GM23338 (cell line): ENCODE measurements at regions not wholly inside any gene's neighbourhood (a gene's known extent, or its start where the extent isn't known, plus 50 kb on each side); places are given as distances from the start of the nearest gene placed in this dataset.

ENCODE experiments used
- ATAC-seq: fragments of 200-7000 bp; cut with Tn5 transposase; 3 replicates; pipeline ENCODE4 v1.9.1; 2020
- DNase-seq: peaks from one replicate; pipeline ENCODE4 v3.0.0-alpha.2; 2015; ENCODE audit warnings: low spot score
- H2AFZ ChIP-seq: fragments of 200-600 bp; sonication (generic); 2 replicates; pipeline ENCODE4 v1.8.0; 2016; ENCODE audit warnings: antibody characterized with exemption, mild to moderate bottlenecking, moderate library complexity
- H3F3A ChIP-seq: fragments of 200-600 bp; sonication (generic); replicated peaks from 2 replicates; pipeline ENCODE4 v1.8.0; 2017; ENCODE audit warnings: antibody characterized with exemption, mixed run types, low read depth
- H3K27ac ChIP-seq: fragments of 200-600 bp; sonication (generic); 2 replicates; pipeline ENCODE4 v1.6.1; 2016; ENCODE audit warnings: low read depth
- H3K27me3 ChIP-seq: fragments of 200-600 bp; sonication (generic); 2 replicates; pipeline ENCODE4 v1.8.0; 2016; ENCODE audit warnings: mild to moderate bottlenecking, mixed run types, moderate library complexity; ENCODE audit not compliant: insufficient read depth
- H3K36me3 ChIP-seq: fragments of 200-600 bp; sonication (generic); 2 replicates; pipeline ENCODE4 v1.8.0; 2016; ENCODE audit warnings: mild to moderate bottlenecking; ENCODE audit not compliant: insufficient read depth
- H3K4me1 ChIP-seq: fragments of 200-600 bp; sonication (generic); 2 replicates; pipeline ENCODE4 v1.8.0; 2016; ENCODE audit warnings: mild to moderate bottlenecking, moderate library complexity; ENCODE audit not compliant: insufficient read depth
- H3K4me2 ChIP-seq: fragments of 200-600 bp; sonication (generic); 2 replicates; pipeline ENCODE4 v1.7.1; 2017; ENCODE audit warnings: mixed run types
- H3K4me3 ChIP-seq: fragments of 200-600 bp; sonication (generic); 2 replicates; pipeline ENCODE4 v1.6.1; 2016; ENCODE audit warnings: mixed run types
- H3K79me2 ChIP-seq: fragments of 200-600 bp; sonication (generic); replicated peaks from 2 replicates; pipeline ENCODE4 v1.8.0; 2017; ENCODE audit warnings: mild to moderate bottlenecking; ENCODE audit not compliant: insufficient read depth
- H3K9me2 ChIP-seq: fragments of 200-600 bp; sonication (generic); 2 replicates; pipeline ENCODE4 v1.8.0; 2017; ENCODE audit not compliant: insufficient read depth
- H4K20me1 ChIP-seq: fragments of 200-600 bp; sonication (generic); replicated peaks from 2 replicates; pipeline ENCODE4 v1.8.0; 2017; ENCODE audit warnings: mild to moderate bottlenecking; ENCODE audit not compliant: insufficient read depth
- H3K27ac Mint-ChIP-seq: 2 replicates; pipeline ENCODE4 v1.8.0; 2020; ENCODE audit warnings: inconsistent platforms, mild to moderate bottlenecking, moderate library complexity, mixed read lengths
- H3K27me3 Mint-ChIP-seq: 3 replicates; pipeline ENCODE4 v1.8.0; 2022; ENCODE audit warnings: low read depth, mild to moderate bottlenecking, moderate library complexity, mixed read lengths, inconsistent platforms; ENCODE audit not compliant: insufficient read depth, poor library complexity
- H3K36me3 Mint-ChIP-seq: 3 replicates; pipeline ENCODE4 v1.8.0; 2021; ENCODE audit warnings: low read depth, mild to moderate bottlenecking, inconsistent platforms, moderate library complexity, mixed read lengths
- H3K4me1 Mint-ChIP-seq: 3 replicates; pipeline ENCODE4 v1.8.0; 2020; ENCODE audit warnings: mild to moderate bottlenecking, inconsistent platforms, mixed read lengths
- H3K4me3 Mint-ChIP-seq: 3 replicates; pipeline ENCODE4 v1.8.0; 2021; ENCODE audit warnings: moderate library complexity, mild to moderate bottlenecking, inconsistent platforms, mixed read lengths
- H3K9me3 Mint-ChIP-seq: 3 replicates; pipeline ENCODE4 v1.8.0; 2020; ENCODE audit warnings: moderate library complexity, mild to moderate bottlenecking, inconsistent platforms, mixed read lengths
- CREB1 ChIP-seq: fragments of 250-450 bp; sonication (Bioruptor Pico); IDR thresholded peaks from 2 replicates; pipeline ENCODE4 v1.5.0; 2020; ENCODE audit warnings: low read depth, mild to moderate bottlenecking, moderate library complexity
- EZH2 ChIP-seq: fragments of 200-600 bp; sonication (generic); IDR thresholded peaks from one replicate; pipeline ENCODE4 v1.8.0; 2017; ENCODE audit warnings: antibody characterized with exemption, mild to moderate bottlenecking, low read depth; ENCODE audit not compliant: unreplicated experiment
- EZH2phosphoT487 ChIP-seq: fragments of 200-600 bp; sonication (generic); IDR thresholded peaks from one replicate; pipeline ENCODE4 v1.8.1; 2018; ENCODE audit warnings: antibody characterized with exemption; ENCODE audit not compliant: unreplicated experiment
- JUNB ChIP-seq: IDR thresholded peaks from one replicate; pipeline ENCODE4 v1.6.1; 2016; ENCODE audit warnings: antibody characterized with exemption; ENCODE audit not compliant: unreplicated experiment
- NANOG ChIP-seq: IDR thresholded peaks from 2 replicates; pipeline ENCODE4 v1.6.1; 2016; ENCODE audit warnings: antibody characterized with exemption, borderline replicate concordance
- POLR2AphosphoS5 ChIP-seq: IDR thresholded peaks from 2 replicates; pipeline ENCODE4 v1.6.1; 2016; ENCODE audit warnings: antibody characterized with exemption, low read depth
- STAT1 ChIP-seq: IDR thresholded peaks from one replicate; pipeline ENCODE4 v1.6.1; 2016; ENCODE audit warnings: antibody characterized with exemption; ENCODE audit not compliant: unreplicated experiment
- ZNF114 ChIP-seq: fragments of 250-450 bp; sonication (Bioruptor Pico); IDR thresholded peaks from 2 replicates; pipeline ENCODE4 v1.5.0; 2020; ENCODE audit warnings: mild to moderate bottlenecking, moderate library complexity
- ZNF331 ChIP-seq: fragments of 250-450 bp; sonication (Bioruptor Pico); IDR thresholded peaks from 2 replicates; pipeline ENCODE4 v1.5.0; 2020; ENCODE audit warnings: low read depth, mild to moderate bottlenecking, moderate library complexity
- TF ChIP-seq, protein P1 (sequence below): fragments of 250-450 bp; sonication (Bioruptor Pico); IDR thresholded peaks from 2 replicates; pipeline ENCODE4 v1.5.0; 2020; ENCODE audit warnings: mild to moderate bottlenecking, moderate library complexity
- TF ChIP-seq, protein P2 (sequence below): IDR thresholded peaks from 2 replicates; pipeline ENCODE4 v1.6.1; 2016; ENCODE audit warnings: antibody characterized with exemption
- TF ChIP-seq, protein P3 (sequence below): IDR thresholded peaks from one replicate; pipeline ENCODE4 v1.6.1; 2018; ENCODE audit warnings: antibody characterized with exemption; ENCODE audit not compliant: unreplicated experiment
- TF ChIP-seq, protein P4 (sequence below), 2 experiments: fragments of 200-600 bp in 1 of 2; sonication (generic) in 1 of 2; conservative IDR thresholded peaks; 2 replicates each; pipeline versions ENCODE4 v1.5.1 to v1.6.1; 2016 to 2017; ENCODE audit warnings: antibody characterized with exemption in 2 of 2, low read depth in 2 of 2, mild to moderate bottlenecking in 2 of 2, moderate library complexity in 1 of 2

DNA sequence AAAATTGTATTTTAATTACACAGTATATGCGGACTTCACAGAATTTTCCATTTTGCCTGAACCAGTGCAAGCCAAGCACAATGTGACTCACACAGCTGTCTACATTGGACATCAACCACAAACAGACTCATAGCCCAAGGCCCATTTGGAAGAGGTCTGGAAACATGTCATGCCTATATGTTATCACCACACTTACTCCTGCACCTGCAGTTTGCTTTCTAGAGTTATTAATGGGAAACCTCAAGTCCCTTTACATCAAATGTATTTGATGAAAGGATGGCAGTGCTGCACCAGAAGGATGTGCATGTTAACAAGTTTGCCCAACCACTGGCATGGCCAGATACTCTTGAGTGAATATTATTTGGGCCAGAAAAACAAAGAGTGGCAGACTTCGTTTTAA, 548.9 kb upstream of the CDH2 start:
- Mint-ChIP-seq H3K4me3 (no peak overlapping the region), H3K27me3 (no peaks in the 10 kb centered on the region), H3K9me3 (no peaks in the 10 kb centered on the region), H3K36me3 (no peaks in the 10 kb centered on the region), H3K4me1 (no peaks in the 10 kb centered on the region), H3K27ac (no peak overlapping the region)
- ATAC-seq (no peak), DNase-seq (no peak)
- Histone ChIP-seq H3K27ac (no peak overlapping the region), H3K4me2 (no peak overlapping the region), H4K20me1 (no peaks in the 10 kb centered on the region), H3K36me3 (no peaks in the 10 kb centered on the region; the same call in 1 of the 2 replicates), H2AFZ (no peak overlapping the region), H3K9me2 (peaks cover 5% of the 10 kb centered on the region; the same call in 1 of the 2 replicates), H3K4me1 (no peaks in the 10 kb centered on the region), H3K4me3 (no peak overlapping the region), H3K79me2 (no peaks in the 10 kb centered on the region), H3F3A (no peaks in the 10 kb centered on the region), H3K27me3 (no peaks in the 10 kb centered on the region)
- TF ChIP-seq ZNF114 (CRISPR knock-in tag) (no peak), POLR2AphosphoS5 (no peak), CREB1 (CRISPR knock-in tag) (no peak), ZNF331 (CRISPR knock-in tag) (no peak), JUNB (no peak), NANOG (no peak), EZH2phosphoT487 (no peak), STAT1 (no peak), EZH2 (no peak)
- TF ChIP-seq, protein P1, sequence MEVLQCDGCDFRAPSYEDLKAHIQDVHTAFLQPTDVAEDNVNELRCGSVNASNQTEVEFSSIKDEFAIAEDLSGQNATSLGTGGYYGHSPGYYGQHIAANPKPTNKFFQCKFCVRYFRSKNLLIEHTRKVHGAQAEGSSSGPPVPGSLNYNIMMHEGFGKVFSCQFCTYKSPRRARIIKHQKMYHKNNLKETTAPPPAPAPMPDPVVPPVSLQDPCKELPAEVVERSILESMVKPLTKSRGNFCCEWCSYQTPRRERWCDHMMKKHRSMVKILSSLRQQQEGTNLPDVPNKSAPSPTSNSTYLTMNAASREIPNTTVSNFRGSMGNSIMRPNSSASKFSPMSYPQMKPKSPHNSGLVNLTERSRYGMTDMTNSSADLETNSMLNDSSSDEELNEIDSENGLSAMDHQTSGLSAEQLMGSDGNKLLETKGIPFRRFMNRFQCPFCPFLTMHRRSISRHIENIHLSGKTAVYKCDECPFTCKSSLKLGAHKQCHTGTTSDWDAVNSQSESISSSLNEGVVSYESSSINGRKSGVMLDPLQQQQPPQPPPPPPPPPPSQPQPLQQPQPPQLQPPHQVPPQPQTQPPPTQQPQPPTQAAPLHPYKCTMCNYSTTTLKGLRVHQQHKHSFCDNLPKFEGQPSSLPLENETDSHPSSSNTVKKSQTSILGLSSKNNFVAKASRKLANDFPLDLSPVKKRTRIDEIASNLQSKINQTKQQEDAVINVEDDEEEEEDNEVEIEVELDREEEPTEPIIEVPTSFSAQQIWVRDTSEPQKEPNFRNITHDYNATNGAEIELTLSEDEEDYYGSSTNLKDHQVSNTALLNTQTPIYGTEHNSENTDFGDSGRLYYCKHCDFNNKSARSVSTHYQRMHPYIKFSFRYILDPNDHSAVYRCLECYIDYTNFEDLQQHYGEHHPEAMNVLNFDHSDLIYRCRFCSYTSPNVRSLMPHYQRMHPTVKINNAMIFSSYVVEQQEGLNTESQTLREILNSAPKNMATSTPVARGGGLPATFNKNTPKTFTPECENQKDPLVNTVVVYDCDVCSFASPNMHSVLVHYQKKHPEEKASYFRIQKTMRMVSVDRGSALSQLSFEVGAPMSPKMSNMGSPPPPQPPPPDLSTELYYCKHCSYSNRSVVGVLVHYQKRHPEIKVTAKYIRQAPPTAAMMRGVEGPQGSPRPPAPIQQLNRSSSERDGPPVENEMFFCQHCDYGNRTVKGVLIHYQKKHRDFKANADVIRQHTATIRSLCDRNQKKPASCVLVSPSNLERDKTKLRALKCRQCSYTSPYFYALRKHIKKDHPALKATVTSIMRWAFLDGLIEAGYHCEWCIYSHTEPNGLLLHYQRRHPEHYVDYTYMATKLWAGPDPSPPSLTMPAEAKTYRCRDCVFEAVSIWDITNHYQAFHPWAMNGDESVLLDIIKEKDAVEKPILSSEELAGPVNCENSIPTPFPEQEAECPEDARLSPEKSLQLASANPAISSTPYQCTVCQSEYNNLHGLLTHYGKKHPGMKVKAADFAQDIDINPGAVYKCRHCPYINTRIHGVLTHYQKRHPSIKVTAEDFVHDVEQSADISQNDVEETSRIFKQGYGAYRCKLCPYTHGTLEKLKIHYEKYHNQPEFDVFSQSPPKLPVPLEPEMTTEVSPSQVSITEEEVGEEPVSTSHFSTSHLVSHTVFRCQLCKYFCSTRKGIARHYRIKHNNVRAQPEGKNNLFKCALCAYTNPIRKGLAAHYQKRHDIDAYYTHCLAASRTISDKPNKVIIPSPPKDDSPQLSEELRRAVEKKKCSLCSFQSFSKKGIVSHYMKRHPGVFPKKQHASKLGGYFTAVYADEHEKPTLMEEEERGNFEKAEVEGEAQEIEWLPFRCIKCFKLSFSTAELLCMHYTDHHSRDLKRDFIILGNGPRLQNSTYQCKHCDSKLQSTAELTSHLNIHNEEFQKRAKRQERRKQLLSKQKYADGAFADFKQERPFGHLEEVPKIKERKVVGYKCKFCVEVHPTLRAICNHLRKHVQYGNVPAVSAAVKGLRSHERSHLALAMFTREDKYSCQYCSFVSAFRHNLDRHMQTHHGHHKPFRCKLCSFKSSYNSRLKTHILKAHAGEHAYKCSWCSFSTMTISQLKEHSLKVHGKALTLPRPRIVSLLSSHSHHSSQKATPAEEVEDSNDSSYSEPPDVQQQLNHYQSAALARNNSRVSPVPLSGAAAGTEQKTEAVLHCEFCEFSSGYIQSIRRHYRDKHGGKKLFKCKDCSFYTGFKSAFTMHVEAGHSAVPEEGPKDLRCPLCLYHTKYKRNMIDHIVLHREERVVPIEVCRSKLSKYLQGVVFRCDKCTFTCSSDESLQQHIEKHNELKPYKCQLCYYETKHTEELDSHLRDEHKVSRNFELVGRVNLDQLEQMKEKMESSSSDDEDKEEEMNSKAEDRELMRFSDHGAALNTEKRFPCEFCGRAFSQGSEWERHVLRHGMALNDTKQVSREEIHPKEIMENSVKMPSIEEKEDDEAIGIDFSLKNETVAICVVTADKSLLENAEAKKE (CRISPR knock-in tag), result no peak
- TF ChIP-seq, protein P2, sequence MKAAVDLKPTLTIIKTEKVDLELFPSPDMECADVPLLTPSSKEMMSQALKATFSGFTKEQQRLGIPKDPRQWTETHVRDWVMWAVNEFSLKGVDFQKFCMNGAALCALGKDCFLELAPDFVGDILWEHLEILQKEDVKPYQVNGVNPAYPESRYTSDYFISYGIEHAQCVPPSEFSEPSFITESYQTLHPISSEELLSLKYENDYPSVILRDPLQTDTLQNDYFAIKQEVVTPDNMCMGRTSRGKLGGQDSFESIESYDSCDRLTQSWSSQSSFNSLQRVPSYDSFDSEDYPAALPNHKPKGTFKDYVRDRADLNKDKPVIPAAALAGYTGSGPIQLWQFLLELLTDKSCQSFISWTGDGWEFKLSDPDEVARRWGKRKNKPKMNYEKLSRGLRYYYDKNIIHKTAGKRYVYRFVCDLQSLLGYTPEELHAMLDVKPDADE, result no peak
- TF ChIP-seq, protein P3, sequence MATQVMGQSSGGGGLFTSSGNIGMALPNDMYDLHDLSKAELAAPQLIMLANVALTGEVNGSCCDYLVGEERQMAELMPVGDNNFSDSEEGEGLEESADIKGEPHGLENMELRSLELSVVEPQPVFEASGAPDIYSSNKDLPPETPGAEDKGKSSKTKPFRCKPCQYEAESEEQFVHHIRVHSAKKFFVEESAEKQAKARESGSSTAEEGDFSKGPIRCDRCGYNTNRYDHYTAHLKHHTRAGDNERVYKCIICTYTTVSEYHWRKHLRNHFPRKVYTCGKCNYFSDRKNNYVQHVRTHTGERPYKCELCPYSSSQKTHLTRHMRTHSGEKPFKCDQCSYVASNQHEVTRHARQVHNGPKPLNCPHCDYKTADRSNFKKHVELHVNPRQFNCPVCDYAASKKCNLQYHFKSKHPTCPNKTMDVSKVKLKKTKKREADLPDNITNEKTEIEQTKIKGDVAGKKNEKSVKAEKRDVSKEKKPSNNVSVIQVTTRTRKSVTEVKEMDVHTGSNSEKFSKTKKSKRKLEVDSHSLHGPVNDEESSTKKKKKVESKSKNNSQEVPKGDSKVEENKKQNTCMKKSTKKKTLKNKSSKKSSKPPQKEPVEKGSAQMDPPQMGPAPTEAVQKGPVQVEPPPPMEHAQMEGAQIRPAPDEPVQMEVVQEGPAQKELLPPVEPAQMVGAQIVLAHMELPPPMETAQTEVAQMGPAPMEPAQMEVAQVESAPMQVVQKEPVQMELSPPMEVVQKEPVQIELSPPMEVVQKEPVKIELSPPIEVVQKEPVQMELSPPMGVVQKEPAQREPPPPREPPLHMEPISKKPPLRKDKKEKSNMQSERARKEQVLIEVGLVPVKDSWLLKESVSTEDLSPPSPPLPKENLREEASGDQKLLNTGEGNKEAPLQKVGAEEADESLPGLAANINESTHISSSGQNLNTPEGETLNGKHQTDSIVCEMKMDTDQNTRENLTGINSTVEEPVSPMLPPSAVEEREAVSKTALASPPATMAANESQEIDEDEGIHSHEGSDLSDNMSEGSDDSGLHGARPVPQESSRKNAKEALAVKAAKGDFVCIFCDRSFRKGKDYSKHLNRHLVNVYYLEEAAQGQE, result no peak
- TF ChIP-seq, protein P4, sequence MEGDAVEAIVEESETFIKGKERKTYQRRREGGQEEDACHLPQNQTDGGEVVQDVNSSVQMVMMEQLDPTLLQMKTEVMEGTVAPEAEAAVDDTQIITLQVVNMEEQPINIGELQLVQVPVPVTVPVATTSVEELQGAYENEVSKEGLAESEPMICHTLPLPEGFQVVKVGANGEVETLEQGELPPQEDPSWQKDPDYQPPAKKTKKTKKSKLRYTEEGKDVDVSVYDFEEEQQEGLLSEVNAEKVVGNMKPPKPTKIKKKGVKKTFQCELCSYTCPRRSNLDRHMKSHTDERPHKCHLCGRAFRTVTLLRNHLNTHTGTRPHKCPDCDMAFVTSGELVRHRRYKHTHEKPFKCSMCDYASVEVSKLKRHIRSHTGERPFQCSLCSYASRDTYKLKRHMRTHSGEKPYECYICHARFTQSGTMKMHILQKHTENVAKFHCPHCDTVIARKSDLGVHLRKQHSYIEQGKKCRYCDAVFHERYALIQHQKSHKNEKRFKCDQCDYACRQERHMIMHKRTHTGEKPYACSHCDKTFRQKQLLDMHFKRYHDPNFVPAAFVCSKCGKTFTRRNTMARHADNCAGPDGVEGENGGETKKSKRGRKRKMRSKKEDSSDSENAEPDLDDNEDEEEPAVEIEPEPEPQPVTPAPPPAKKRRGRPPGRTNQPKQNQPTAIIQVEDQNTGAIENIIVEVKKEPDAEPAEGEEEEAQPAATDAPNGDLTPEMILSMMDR (conservative IDR thresholded peaks at IDR 0.05; ENCODE audit: low read depth in 2 of 2), result no peak
